Neural cell (in vitro differentiated cells): ENCODE measurements at regions not wholly inside any gene's neighbourhood (a gene's known extent, or its start where the extent isn't known, plus 50 kb on each side); places are given as distances from the start of the nearest gene placed in this dataset.

Source experiments
- H2AFZ ChIP-seq: fragments of 200-600, 300-800 bp; sonication (generic), shearing (Covaris generic); 2 replicates; pipeline ENCODE4 v1.6.0; 2014; ENCODE audit warnings: low read depth, mild to moderate bottlenecking, antibody characterized with exemption, low read length, moderate library complexity
- H3F3A ChIP-seq: fragments of 200-600 bp; shearing (Covaris generic); 2 replicates; pipeline ENCODE4 v1.6.1; 2016; ENCODE audit warnings: mild to moderate bottlenecking, moderate library complexity, mixed read lengths, antibody characterized with exemption, low read length; ENCODE audit not compliant: insufficient read depth, poor library complexity, severe bottlenecking
- H3K27ac ChIP-seq: fragments of 200-600, 300-800 bp; sonication (generic), shearing (Covaris generic); 2 replicates; pipeline ENCODE4 v1.5.1; 2014; ENCODE audit warnings: mild to moderate bottlenecking, low read length, moderate library complexity
- H3K27me3 ChIP-seq: fragments of 300-800, 200-600 bp; sonication (generic), shearing (Covaris generic); 2 replicates; pipeline ENCODE4 v1.6.0; 2014; ENCODE audit warnings: mild to moderate bottlenecking, low read depth, low read length, moderate library complexity; ENCODE audit not compliant: insufficient read depth
- H3K36me3 ChIP-seq: fragments of 300-800, 200-600 bp; sonication (generic), shearing (Covaris generic); 2 replicates; pipeline ENCODE4 v1.5.1; 2014; ENCODE audit warnings: mild to moderate bottlenecking, antibody characterized with exemption, low read length, moderate library complexity; ENCODE audit not compliant: insufficient read depth
- H3K4me2 ChIP-seq: fragments of 300-800, 200-600 bp; sonication (generic), shearing (Covaris generic); 2 replicates; pipeline ENCODE4 v1.6.0; 2014; ENCODE audit warnings: mild to moderate bottlenecking, low read length
- H3K4me3 ChIP-seq: fragments of 300-800, 200-600 bp; sonication (generic), shearing (Covaris generic); 2 replicates; pipeline ENCODE4 v1.5.1; 2014; ENCODE audit warnings: mild to moderate bottlenecking, low read length, moderate library complexity
- H3K79me2 ChIP-seq: fragments of 200-600 bp; shearing (Covaris generic); replicated peaks from 2 replicates; pipeline ENCODE4 v1.6.0; 2014; ENCODE audit warnings: mild to moderate bottlenecking, low read length, moderate library complexity; ENCODE audit not compliant: insufficient read depth
- H3K9ac ChIP-seq: fragments of 300-800, 200-600 bp; sonication (generic), shearing (Covaris generic); 2 replicates; pipeline ENCODE4 v1.6.1; 2016; ENCODE audit warnings: mild to moderate bottlenecking, low read length, mixed read lengths
- H3K9me2 ChIP-seq: fragments of 200-600 bp; shearing (Covaris generic); 2 replicates; pipeline ENCODE4 v1.6.1; 2016; ENCODE audit warnings: mild to moderate bottlenecking, low read length, mixed read lengths; ENCODE audit not compliant: insufficient read depth
- H3K9me3 ChIP-seq: fragments of 200-600, 300-800 bp; sonication (generic), shearing (Covaris generic); 2 replicates; pipeline ENCODE4 v1.6.1; 2016; ENCODE audit warnings: mild to moderate bottlenecking, mixed run types, low read length, moderate library complexity, mixed read lengths
- H4K20me1 ChIP-seq: fragments of 200-600 bp; shearing (Covaris generic); 2 replicates; pipeline ENCODE4 v1.6.1; 2016; ENCODE audit warnings: mild to moderate bottlenecking, mixed run types; ENCODE audit not compliant: insufficient read depth
- CTCF ChIP-seq: fragments of 450-650 bp; IDR thresholded peaks from 2 replicates; pipeline ENCODE4 v1.5.1; 2014; ENCODE audit warnings: antibody characterized with exemption, mild to moderate bottlenecking, moderate library complexity; ENCODE audit not compliant: poor library complexity, severe bottlenecking
- EP300 ChIP-seq: fragments of 450-650 bp; conservative IDR thresholded peaks from 2 replicates; pipeline ENCODE4 v1.6.1; 2014; ENCODE audit warnings: antibody characterized with exemption, mild to moderate bottlenecking, moderate library complexity; ENCODE audit not compliant: poor library complexity, severe bottlenecking
- EZH2 ChIP-seq: fragments of 200-600, 300-800 bp; shearing (Covaris generic), sonication (generic); IDR thresholded peaks from 2 replicates; pipeline ENCODE4 v1.6.1; 2014; ENCODE audit warnings: antibody characterized with exemption, low read length, borderline replicate concordance, mild to moderate bottlenecking; ENCODE audit not compliant: insufficient read depth, poor library complexity, severe bottlenecking
- MXI1 ChIP-seq: fragments of 450-650 bp; conservative IDR thresholded peaks from 2 replicates; pipeline ENCODE4 v1.6.1; 2014; ENCODE audit warnings: antibody characterized with exemption, mild to moderate bottlenecking; ENCODE audit not compliant: poor library complexity, severe bottlenecking
- POLR2AphosphoS5 ChIP-seq: IDR thresholded peaks from 2 replicates; pipeline ENCODE4 v1.6.1; 2012
- RAD21 ChIP-seq: fragments of 450-650 bp; conservative IDR thresholded peaks from 2 replicates; pipeline ENCODE4 v1.6.1; 2014; ENCODE audit warnings: antibody characterized with exemption, mild to moderate bottlenecking, moderate library complexity
- REST ChIP-seq: IDR thresholded peaks from 2 replicates; pipeline ENCODE4 v1.6.1; 2012; ENCODE audit warnings: borderline replicate concordance
- SMC3 ChIP-seq: fragments of 450-650 bp; conservative IDR thresholded peaks from 2 replicates; pipeline ENCODE4 v1.6.1; 2014; ENCODE audit warnings: antibody characterized with exemption, mild to moderate bottlenecking, moderate library complexity; ENCODE audit not compliant: poor library complexity
- TAF1 ChIP-seq: IDR thresholded peaks from 2 replicates; pipeline ENCODE4 v1.6.1; 2012; ENCODE audit warnings: low read depth

GRCh38 chr7:55304018-55304762 lies 60.9 kb upstream of the LANCL2 start:
- TF ChIP-seq RAD21 (no peak), MXI1 (no peak), POLR2AphosphoS5 (no peak), CTCF (no peak), EP300 (no peak), TAF1 (no peak), REST (no peak), SMC3 (no peak), EZH2 (no peak)
- H3K9me2 ChIP-seq = no peaks in the 10 kb centered on the region
- no peaks in the 10 kb centered on the region for H3K36me3 ChIP-seq
- H3F3A ChIP-seq = no peaks in the 10 kb centered on the region
- no peak overlapping the region for H3K4me3 ChIP-seq
- no peak overlapping the region for H3K4me2 ChIP-seq
- H2AFZ ChIP-seq = no peak overlapping the region
- no peaks in the 10 kb centered on the region for H3K9me3 ChIP-seq
- H3K79me2 ChIP-seq = no peaks in the 10 kb centered on the region
- no peak overlapping the region for H3K27ac ChIP-seq
- no peaks in the 10 kb centered on the region for H4K20me1 ChIP-seq
- H3K27me3 ChIP-seq = no peaks in the 10 kb centered on the region
- no peak overlapping the region for H3K9ac ChIP-seq

- Histone ChIP-seq H4K20me1 (no peaks in the 10 kb centered on the region), H3K27ac (no peak overlapping the region), H3K79me2 (no peaks in the 10 kb centered on the region), H3K4me2 (no peak overlapping the region), H3K36me3 (no peaks in the 10 kb centered on the region), H3F3A (no peaks in the 10 kb centered on the region), H3K9me3 (no peaks in the 10 kb centered on the region), H3K27me3 (no peaks in the 10 kb centered on the region), H3K9ac (no peak overlapping the region), H3K4me3 (no peak overlapping the region), H2AFZ (no peak overlapping the region), H3K9me2 (no peaks in the 10 kb centered on the region)
- TF ChIP-seq REST = no peak
- TF ChIP-seq CTCF = no peak
- no peak for TF ChIP-seq EP300
- TF ChIP-seq POLR2AphosphoS5 = no peak
- no peak for TF ChIP-seq MXI1
- TF ChIP-seq RAD21 = no peak
- no peak for TF ChIP-seq EZH2
- no peak for TF ChIP-seq SMC3
- TF ChIP-seq TAF1 = no peak
These were observed 60.0 kb upstream of the LANCL2 start for GRCh38 chr7:55305135-55305534.
